ES-I3 (cell line): ENCODE measurements at regions not wholly inside any gene's neighbourhood (a gene's known extent, or its start where the extent isn't known, plus 50 kb on each side); places are given as distances from the start of the nearest gene placed in this dataset.

Source experiments
- H3K36me3 ChIP-seq: 2 replicates; pipeline ENCODE4 v1.6.1; 2013; ENCODE audit warnings: mild to moderate bottlenecking, low read length, control low read depth, moderate library complexity; ENCODE audit not compliant: insufficient read depth
- H3K4me1 ChIP-seq: 2 replicates; pipeline ENCODE4 v1.6.1; 2013; ENCODE audit warnings: mild to moderate bottlenecking, control low read depth, low read length; ENCODE audit not compliant: insufficient read depth
- H3K9ac ChIP-seq: 2 replicates; pipeline ENCODE4 v1.6.1; 2013; ENCODE audit warnings: low read depth, mild to moderate bottlenecking, low read length, moderate library complexity
- H3K9me3 ChIP-seq: 2 replicates; pipeline ENCODE4 v1.6.1; 2013; ENCODE audit warnings: mild to moderate bottlenecking, low read length, moderate library complexity; ENCODE audit not compliant: control insufficient read depth, insufficient read depth

DNA sequence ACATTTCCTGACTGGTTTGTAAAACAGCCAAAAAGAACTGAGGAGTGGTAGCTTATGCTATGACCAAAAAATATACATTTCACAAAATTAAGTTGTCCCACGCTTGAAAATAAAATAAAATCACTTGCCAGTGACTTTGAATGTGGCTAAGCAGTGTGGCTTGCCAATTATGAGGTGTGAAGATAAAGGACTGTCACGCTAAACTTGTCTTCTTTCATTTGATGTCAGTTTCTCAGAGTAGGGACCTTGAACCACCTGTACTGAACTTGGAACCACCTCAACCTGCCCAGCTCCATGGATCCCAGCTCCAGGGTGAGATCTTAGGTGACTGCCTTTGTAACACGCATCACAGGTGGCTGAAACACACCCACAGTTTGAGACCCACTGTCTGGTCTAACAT, 113.7 kb upstream of the TBL1X start:
- Histone ChIP-seq H3K4me1 (peaks cover 27% of the 10 kb centered on the region), H3K9ac (no peak overlapping the region), H3K9me3 (no peaks in the 10 kb centered on the region), H3K36me3 (no peaks in the 10 kb centered on the region)

DNA sequence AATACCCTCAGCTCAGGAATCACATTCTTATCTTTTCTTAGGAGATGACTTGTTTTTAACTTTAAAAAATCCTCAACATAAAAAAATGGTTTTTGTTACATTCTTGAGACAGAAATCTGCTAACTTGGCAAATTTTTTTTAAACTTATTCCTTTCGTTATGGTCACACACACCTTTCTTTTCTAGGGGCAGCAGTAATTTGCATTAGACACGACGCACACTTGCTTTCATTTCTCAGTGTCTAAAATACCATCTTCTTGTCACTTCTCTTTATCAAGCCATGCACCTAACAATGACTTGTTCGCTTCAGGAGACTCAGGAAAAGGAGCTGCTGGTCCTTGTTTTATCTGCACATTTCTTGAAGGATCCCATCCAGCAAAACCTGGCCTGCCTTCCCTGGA, 112.6 kb upstream of the TBL1X start:
- Histone ChIP-seq H3K36me3 (no peaks in the 10 kb centered on the region), H3K9ac (no peak overlapping the region), H3K9me3 (no peaks in the 10 kb centered on the region), H3K4me1 (peaks cover 27% of the 10 kb centered on the region)

DNA sequence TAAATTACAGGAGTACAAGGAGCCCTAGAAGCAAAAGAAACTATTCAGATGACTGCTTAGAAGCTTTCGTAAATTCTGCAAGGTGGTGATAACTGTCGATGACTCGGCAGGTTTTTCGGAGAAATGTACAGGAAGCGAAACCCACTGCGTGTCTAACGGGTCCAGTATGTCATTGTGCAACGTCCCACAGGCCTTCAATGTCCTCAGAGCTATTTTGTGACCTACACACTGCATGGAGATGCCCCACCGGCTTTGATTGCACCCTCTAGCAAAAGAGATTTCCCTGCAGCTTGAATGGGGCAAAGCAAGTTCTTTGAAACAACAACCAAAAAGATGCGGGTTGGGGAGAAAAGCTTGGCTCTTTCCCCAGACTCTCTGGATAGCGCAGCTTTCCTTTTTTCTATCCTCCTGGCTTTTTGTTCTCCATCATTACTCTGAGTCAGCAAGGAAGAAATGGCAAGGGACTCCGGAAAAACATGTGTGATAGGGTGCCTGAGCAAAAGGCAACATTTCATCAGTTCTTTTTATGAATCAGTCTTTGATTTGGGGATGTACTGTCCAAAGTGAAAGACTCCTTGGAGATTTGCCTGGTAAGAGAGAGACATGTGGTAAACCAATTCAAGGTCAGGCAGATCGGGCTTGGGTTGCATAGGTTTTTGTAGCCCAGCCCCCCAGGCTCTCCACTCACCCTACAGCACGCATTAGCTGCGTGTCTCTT, 112.0 kb upstream of the TBL1X start:
- H3K36me3 ChIP-seq = no peaks in the 10 kb centered on the region
- no peak overlapping the region; the same call in 1 of the 2 replicates for H3K9ac ChIP-seq
- H3K9me3 ChIP-seq = no peaks in the 10 kb centered on the region
- peaks cover 27% of the 10 kb centered on the region for H3K4me1 ChIP-seq

DNA sequence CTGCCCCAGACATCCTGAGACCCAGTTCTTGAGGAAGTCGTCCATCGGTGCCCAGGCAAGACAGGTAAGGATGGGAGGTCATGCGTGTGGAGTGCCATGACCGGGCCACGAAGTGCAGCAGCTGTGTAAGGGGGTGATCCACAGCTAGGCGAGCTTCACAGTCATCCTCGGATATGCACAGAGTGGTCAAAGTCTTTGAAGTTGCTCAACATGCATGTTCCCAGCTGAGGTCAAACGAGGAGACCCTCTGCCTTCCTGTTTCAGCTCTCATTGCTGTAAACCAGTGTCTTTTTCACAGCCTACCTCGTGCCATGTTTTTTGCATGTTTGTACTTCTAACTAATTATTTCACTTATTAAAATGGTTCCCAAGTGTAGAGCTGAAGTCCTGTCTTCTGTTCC, 109.9 kb upstream of the TBL1X start:
- Histone ChIP-seq H3K9ac (no peak overlapping the region), H3K36me3 (no peaks in the 10 kb centered on the region), H3K4me1 (peaks cover 22% of the 10 kb centered on the region), H3K9me3 (no peaks in the 10 kb centered on the region)

DNA sequence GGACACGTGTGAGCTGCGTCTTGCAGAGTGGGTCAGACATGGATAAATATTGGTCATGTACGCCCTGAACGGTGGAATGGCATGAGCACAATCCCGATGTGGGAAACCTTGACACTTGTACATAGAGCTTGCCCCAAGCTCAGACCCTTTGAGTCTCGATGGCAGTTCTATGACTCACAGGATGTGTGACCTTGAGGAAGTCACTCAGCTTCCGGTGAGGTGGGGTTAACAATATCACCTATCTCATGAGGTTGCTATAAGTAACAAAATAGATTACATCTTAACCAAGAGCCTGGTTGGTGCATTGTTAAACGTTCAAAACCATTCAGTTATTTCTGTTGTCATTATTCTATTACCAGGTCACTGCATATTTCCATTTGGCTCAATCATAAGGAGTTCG, 109.1 kb upstream of the TBL1X start:
- H3K9me3 ChIP-seq = no peaks in the 10 kb centered on the region
- no peaks in the 10 kb centered on the region for H3K36me3 ChIP-seq
- H3K4me1 ChIP-seq = peaks cover 17% of the 10 kb centered on the region
- no peak overlapping the region for H3K9ac ChIP-seq

DNA sequence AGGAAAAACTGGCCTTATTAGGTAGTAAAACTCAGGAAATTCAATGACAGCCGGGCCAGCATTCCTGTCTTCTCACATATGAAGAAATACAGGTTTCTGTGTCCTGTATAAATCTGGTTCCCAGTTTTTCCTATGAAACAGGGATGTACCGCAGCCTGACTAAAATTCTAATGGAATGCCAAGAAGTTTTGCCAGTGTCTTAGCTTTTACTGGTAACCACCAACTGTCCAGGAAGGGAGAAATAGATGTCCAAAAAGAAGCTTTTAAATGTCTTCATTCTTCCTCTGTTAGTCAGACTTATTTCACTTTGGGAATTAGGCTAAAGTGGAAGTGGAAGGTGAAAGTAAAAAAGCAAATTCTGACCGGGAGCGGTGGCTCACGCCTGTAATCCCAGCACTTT, 108.0 kb upstream of the TBL1X start:
- no peak overlapping the region for H3K9ac ChIP-seq
- no peaks in the 10 kb centered on the region for H3K9me3 ChIP-seq
- H3K36me3 ChIP-seq = no peaks in the 10 kb centered on the region
- peaks cover 15% of the 10 kb centered on the region for H3K4me1 ChIP-seq

DNA sequence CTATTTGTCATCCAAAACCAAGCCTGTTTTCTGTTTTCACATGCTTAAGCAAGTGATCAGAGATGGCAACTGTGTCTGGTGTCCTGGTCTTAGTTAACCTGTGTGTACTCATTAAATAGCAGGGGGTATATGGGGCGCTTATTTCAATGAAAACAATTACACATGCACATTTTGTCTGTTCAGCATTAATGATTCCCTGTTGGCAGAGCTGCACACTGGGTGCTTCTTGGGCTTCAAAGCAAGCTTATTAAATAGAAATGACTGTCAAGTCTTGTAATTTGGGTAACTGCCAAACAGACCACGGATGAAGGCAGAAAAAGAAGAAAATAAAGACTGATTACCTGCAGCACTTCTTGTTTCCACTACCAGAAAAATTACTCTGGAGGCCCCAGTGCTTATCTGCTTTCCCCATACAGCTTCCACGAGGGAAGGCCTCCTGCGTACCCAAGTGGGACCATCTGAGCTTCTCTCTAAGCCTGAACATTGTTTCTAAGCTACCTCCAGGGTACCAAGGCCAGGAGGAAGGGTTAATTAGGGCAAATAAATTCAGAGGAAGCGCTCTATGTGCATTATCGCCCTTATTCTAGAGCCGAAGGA, 107.2 kb upstream of the TBL1X start:
- no peaks in the 10 kb centered on the region for H3K36me3 ChIP-seq
- H3K4me1 ChIP-seq = peaks cover 7% of the 10 kb centered on the region
- no peak overlapping the region for H3K9ac ChIP-seq
- no peaks in the 10 kb centered on the region for H3K9me3 ChIP-seq

DNA sequence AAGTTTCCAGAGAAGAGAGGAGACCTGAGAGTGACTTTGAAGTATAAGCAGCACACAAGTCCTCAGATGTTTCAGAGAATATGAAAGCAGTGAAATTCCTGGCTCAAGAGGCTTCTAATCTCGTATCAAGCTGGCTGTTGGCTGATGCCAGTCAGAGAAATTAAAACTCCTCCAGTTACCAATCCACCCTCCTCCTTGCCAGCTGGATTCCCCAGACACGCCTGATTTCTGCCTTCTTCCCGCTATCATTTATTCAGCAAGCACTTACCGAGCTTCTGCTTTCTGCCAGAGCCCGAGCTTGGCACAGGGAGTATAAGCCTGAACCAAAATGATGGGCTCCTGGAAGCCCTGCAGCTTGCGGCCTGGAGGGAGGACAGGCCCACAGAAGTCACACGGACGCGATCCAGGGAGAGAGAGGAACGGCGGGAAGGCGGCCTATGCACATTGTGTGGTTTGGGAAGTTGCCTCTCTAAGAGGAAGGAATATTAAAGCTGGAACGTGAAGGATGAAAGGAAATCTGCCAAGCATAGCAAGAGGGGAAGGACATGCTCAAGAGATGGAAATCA, 102.4 kb upstream of the TBL1X start:
- Histone ChIP-seq H3K4me1 (no peaks in the 10 kb centered on the region), H3K36me3 (no peaks in the 10 kb centered on the region), H3K9me3 (no peaks in the 10 kb centered on the region), H3K9ac (no peak overlapping the region)

DNA sequence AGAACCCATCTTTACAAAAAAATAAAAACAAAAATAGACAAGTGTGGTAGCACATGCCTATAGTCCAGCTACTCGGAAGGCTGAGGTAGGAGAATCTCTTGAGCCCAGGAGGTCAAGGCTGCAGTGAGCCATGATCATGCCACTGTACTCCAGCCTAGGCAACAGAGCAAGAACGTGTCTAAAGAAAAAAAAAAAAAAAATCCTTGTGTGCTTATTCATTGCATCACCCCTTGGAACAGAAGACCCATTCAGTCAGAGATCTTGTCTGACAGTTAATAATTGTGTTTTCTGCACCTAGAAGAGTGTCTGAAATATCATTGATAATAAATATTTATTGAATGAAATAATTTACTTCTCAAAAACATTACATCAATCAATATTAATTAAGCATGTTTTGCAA, 97.4 kb upstream of the TBL1X start:
- Histone ChIP-seq H3K36me3 (no peaks in the 10 kb centered on the region), H3K4me1 (no peaks in the 10 kb centered on the region), H3K9me3 (no peaks in the 10 kb centered on the region), H3K9ac (no peak overlapping the region)

DNA sequence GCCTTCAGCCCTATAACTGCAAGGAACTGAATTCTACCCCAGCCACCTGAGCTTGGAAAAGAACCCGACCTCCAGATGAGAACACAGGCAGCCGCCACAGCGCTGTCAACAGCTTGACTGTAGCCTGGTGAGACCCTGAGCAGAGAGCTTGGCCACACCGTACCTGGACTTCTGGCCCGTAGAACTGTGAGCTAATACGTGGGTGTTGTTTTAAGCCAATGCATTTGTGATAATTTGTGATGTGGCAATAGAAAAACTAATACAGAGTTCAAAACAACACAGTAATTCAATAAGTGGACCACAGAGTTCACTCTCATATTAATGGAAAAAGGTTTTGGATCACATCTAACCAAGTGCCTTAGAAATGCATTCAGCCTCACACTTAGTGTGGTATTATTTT, 96.6 kb upstream of the TBL1X start:
- H3K9ac ChIP-seq = no peak overlapping the region
- H3K4me1 ChIP-seq = no peaks in the 10 kb centered on the region
- no peaks in the 10 kb centered on the region for H3K9me3 ChIP-seq
- no peaks in the 10 kb centered on the region for H3K36me3 ChIP-seq

DNA sequence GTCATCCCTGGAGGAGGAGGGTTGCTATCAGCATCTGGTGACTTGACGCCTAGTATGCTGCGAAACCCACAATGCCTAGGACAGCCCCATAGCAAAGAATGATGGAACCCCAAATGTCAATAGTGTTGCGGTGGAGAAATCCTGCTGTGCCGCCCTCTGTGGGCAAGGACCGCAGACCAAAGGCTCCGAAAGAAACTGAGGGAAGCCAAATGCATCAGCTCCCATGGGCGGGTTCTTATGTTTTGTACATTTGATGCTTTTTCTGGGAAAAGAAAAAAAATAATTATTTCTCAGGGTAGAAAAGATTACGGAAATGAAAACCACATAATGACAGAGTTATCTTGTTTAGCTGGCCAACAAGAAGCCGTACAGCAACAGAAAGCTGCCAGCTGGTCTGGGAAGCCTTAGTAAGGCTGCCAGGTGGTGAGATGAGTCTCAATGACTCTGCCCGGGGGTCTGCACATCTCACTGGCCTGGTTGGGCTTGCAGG, 95.0 kb upstream of the TBL1X start:
- Histone ChIP-seq H3K4me1 (no peaks in the 10 kb centered on the region), H3K36me3 (no peaks in the 10 kb centered on the region), H3K9me3 (no peaks in the 10 kb centered on the region), H3K9ac (no peak overlapping the region)

DNA sequence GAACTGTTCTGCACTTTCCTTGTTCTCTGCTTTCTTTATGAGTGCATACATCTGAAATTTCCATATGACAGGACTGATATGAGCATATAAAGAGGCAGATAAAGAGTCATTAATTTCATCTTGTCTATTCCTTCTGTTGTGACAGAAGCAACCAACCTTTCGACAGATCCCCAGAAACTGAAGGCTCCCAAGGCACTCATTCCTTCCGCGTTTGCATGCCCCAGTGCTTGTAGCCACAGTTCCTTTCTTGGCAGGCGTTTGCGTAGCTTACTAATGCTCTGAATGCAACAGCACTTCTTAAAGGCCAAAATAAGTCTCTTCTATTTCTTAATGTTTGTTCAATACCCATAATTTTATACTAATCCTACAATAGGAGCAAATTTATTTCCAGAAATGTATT, 94.0 kb upstream of the TBL1X start:
- Histone ChIP-seq H3K9me3 (no peaks in the 10 kb centered on the region), H3K36me3 (no peaks in the 10 kb centered on the region), H3K4me1 (no peaks in the 10 kb centered on the region), H3K9ac (no peak overlapping the region)

DNA sequence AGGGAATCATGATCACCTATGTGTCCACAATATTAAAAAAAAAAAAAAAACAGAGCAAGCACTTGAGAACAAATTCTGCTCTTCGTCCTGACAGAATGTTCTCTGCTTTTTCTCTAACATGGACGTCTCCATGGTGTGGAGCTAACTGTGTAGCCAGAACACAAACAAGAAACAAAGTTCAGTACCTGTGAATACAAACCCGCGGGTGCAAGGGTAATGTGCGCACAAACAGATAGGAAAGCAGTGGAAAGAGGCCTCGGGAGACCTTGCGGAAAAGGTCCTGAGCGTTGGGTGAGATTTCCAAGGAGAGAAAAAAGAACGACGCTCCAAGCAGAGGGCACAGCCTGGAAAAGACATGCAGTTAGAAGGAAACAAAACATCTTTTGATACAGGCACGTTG, 92.0 kb upstream of the TBL1X start:
- no peak overlapping the region for H3K9ac ChIP-seq
- no peaks in the 10 kb centered on the region for H3K9me3 ChIP-seq

DNA sequence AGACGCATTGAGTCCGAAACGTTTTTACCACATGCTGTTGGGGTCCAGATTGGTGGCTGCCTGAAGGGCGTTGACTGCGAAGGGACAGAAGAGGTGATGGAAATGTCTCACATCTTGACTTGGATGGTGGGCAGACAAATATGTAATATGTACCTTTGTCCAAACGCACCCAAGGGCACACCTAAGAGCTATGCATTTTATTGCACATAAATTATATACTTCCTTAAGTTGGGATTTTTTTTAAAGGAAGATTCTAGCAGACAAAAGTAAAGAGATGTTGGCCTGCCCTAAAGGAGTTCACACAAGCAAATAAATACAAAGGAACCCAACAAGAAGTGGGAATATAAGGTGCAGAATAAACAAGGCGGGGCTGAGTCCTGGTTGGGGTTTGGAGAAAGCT, 91.1 kb upstream of the TBL1X start:
- H3K36me3 ChIP-seq = no peaks in the 10 kb centered on the region
- H3K9me3 ChIP-seq = no peaks in the 10 kb centered on the region
- H3K4me1 ChIP-seq = no peaks in the 10 kb centered on the region
- no peak overlapping the region for H3K9ac ChIP-seq

More for the DNA sequence above, 92.0 kb upstream of the TBL1X start:
- no peaks in the 10 kb centered on the region for H3K36me3 ChIP-seq
- no peaks in the 10 kb centered on the region for H3K4me1 ChIP-seq

DNA sequence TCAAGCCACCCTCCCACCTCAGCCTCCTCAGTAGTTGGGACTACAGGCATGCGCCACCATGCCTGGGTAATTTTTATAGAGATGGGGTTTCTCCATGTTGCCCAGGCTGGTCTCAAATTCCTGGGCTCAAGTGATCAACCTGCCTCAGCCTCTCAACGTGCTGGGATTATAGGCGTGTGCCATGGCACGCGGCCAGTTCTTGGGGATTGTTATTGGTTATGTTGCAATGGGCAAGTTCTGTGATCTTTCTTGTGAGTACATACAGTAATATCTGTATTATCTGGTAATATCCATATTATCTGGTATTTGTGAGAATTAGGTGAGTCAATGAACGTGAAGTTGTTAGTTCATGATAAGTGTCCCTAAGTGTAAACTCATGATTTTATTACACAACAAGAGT, 90.3 kb upstream of the TBL1X start:
- Histone ChIP-seq H3K4me1 (no peaks in the 10 kb centered on the region), H3K9me3 (no peaks in the 10 kb centered on the region), H3K9ac (no peak overlapping the region), H3K36me3 (no peaks in the 10 kb centered on the region)
